Activated CD8-positive, alpha-beta memory T cell treated with anti-CD3 and anti-CD28 coated beads, Interleukin-2, amount 10 ng/mL, durations not matched to agents 7 days and 5 days (primary cell): ENCODE measurements at regions not wholly inside any gene's neighbourhood (a gene's known extent, or its start where the extent isn't known, plus 50 kb on each side); places are given as distances from the start of the nearest gene placed in this dataset.
"Not testable (repeated sequence)": the region's sequence is repeated elsewhere in the genome, so short reads cannot be mapped to it uniquely, and the experiment has no call there.

ENCODE experiments used
- ATAC-seq: fragments of 150-1000 bp; cut with Tn5 transposase; one replicate; pipeline ENCODE4 v1.10.0; 2021; ENCODE audit warnings: moderate library complexity
- CTCF ChIA-PET: fragments of 350-600 bp; sonication (Branson Sonifier 250); formaldehyde crosslinking; loops from one replicate; lab custom pipeline; 2021; ENCODE audit warnings: antibody characterized with exemption; lab: Charles Lee
- DNase-seq: peaks from one replicate; pipeline ENCODE4 v3.0.0-alpha.2; 2020
- H3K27ac Mint-ChIP-seq: one replicate; pipeline ENCODE4 v1.8.0; 2021; ENCODE audit warnings: mild to moderate bottlenecking, mixed read lengths
- H3K27me3 Mint-ChIP-seq: one replicate; pipeline ENCODE4 v1.8.0; 2021; ENCODE audit warnings: mixed read lengths
- H3K36me3 Mint-ChIP-seq: one replicate; pipeline ENCODE4 v1.8.0; 2021; ENCODE audit warnings: mild to moderate bottlenecking, mixed read lengths
- H3K4me1 Mint-ChIP-seq: one replicate; pipeline ENCODE4 v1.8.0; 2021; ENCODE audit warnings: mixed read lengths
- H3K4me3 Mint-ChIP-seq: one replicate; pipeline ENCODE4 v1.8.0; 2021; ENCODE audit warnings: mild to moderate bottlenecking, moderate library complexity, mixed read lengths
- H3K9me3 Mint-ChIP-seq: one replicate; pipeline ENCODE4 v1.8.0; 2022; ENCODE audit warnings: low read depth, mixed read lengths

DNA sequence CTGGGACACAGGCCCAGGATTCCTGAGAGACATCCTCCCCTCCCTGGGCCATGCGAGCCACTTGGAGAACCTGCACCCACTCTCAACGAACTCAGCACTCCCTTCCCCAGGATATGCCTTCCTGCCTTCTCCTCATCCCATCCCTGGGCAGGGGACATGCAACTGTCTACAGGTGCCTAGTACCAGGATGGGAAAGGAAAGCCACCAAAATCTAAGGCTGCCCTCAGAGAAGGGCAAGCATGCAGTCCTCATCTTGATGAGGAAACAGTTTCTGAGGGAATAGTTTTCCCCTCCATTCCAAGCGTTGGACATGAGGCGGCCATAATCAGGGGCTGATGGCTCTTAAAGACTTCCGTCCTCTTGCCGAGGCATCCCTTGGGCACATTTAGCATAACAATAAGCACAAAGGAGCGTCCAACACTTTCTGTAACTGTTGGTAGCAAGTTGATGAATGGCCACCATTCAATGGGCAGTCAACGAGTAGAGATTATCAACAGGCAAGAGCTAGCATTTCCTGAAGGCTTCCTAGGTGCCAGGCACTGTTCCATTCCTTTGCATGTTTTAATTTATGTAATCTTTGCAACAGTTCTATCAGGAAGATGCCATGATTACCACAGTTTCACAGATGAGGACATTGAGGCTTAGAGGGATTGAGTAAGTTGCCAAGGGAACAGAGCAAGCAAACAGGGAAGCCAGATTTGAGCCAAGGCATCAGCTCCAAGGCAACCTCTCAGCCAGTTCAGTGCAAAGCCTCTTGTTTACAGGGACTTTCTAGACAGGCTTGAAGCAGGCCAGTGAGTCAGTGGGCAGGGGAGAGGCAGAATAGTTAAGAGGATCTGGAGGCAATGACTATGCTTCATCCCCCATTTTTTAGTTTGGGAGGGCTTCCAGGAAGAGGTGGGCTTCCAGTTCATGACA is 105.1 kb downstream of the SINHCAF start:
- CTCF ChIA-PET = no interaction called here
- Mint-ChIP-seq H3K27ac (no peak overlapping the region), H3K4me3 (no peak overlapping the region), H3K9me3 (no peaks in the 10 kb centered on the region), H3K27me3 (peaks cover 7% of the 10 kb centered on the region), H3K36me3 (no peaks in the 10 kb centered on the region), H3K4me1 (no peaks in the 10 kb centered on the region)
- ATAC-seq (no peak), DNase-seq (no peak)

DNA sequence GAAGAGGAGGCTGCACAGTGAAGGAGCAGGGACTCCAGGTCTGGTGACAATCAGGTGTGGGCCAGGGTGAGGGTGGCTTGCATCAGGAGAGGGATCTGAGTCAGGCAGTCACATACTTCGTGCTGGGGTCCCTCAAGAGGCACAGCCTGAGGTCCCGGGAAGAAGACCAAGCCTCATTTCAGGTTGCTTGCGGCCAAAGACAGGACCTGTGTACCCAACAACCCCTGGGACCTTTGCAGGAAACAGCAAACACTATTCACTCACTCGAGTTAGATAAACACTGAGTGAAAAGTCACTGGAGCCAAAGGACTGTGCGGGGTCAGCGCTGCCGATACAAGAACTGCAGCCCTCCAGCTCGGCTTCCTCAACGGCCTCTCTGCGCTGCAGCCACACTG is 104.4 kb downstream of the SINHCAF start:
- no peaks in the 10 kb centered on the region for H3K4me1 Mint-ChIP-seq
- CTCF ChIA-PET = no interaction called here
- peaks cover 4% of the 10 kb centered on the region for H3K27me3 Mint-ChIP-seq

DNA sequence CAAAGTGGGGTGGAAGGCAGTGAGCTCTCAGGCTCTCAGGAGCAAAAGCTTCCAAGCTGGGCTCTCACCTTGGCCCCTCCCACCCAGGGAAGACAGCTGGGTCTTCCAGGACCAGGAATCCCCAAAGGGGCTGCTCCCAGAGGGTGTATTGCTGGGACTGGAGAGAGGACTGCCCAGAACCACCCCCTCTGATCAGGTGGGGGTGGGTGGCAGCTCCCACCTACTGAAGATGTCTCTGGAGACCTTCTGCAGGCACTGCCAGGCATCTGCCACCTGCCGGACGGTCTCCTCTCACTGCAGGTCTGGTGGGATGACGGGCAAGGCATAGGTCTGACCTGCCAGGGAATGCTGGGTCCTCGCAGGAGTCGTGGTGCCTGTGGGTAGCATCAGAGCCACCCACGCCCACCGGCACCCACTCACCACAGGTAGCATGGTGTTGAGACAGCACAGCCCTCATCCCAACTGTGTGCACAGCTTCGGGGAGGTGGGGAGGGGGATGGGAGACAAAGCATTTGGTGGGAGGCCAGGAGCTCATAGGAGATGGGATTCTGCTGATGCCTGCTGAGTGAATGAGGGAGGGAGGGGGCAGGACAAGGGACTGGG is 103.2 kb downstream of the SINHCAF start:
- Mint-ChIP-seq H3K9me3 (no peaks in the 10 kb centered on the region), H3K36me3 (no peaks in the 10 kb centered on the region), H3K27ac (no peak overlapping the region), H3K4me3 (no peak overlapping the region), H3K27me3 (no peaks in the 10 kb centered on the region), H3K4me1 (no peaks in the 10 kb centered on the region)
- DNase-seq = no peak
- CTCF ChIA-PET = no interaction called here
- no peak for ATAC-seq

More for the DNA sequence above, 104.4 kb downstream of the SINHCAF start:
- Mint-ChIP-seq H3K4me3 (no peak overlapping the region), H3K27ac (no peak overlapping the region), H3K36me3 (no peaks in the 10 kb centered on the region), H3K9me3 (no peaks in the 10 kb centered on the region)
- DNase-seq (no peak), ATAC-seq (no peak)

DNA sequence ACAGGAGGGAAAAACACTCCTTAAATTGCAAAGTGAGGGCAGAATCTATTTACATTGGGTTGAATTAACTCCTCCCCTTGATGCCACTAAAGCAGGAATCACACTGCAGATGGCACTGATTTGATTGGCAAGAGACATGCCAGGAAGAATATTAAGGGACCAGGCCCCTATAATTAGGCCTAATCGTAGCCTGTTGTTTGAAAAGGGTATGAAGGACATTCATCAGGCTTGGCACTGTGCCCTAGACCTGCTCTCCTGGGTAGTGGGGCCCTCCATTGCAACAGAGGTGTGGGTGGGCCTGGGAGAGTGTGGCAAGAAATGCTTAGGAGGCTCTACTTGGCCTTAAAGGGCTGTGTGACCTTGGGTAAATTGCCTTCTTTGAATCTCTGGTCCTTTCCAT is 102.3 kb downstream of the SINHCAF start:
- H3K9me3 Mint-ChIP-seq, H3K27me3 Mint-ChIP-seq, H3K36me3 Mint-ChIP-seq, H3K4me1 Mint-ChIP-seq, ATAC-seq, DNase-seq, H3K4me3 Mint-ChIP-seq, CTCF ChIA-PET, H3K27ac Mint-ChIP-seq: not testable (repeated sequence)

DNA sequence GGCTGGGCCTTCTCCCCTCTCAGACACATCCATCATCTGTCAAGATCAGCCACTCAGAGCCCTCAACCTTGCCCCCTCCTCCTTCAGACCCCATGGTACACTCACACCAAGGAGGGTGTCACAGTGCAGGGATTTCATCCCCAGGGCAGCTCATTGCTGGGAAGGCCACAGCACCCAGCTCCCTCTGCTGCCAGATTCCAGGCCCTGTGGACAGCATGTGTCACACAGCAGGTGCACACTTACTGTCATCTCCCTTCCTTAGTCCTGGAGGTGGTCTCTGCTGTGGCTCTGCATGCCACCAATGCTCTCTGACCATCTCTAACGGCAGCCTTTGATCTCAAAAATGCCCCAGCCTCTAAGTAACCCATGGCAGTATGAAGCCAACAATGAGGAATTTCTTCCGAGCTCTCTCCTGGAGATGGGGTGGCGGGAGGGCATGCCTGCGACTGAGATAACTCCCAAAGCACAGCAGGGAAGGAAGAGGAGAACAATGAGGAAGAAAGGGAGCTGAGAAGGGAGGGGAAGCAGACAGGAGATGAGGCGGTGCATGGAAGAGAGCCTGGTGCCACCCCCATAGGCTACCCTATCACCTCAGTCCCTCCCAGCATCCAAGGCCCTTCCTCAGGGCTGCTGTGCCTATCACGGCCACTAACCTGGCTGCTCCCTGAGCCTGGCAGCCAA is 101.0 kb downstream of the SINHCAF start:
- H3K9me3 Mint-ChIP-seq = no peaks in the 10 kb centered on the region
- no peaks in the 10 kb centered on the region for H3K27me3 Mint-ChIP-seq
- H3K4me3 Mint-ChIP-seq = no peak overlapping the region
- no peak for DNase-seq
- H3K27ac Mint-ChIP-seq = no peak overlapping the region
- no peaks in the 10 kb centered on the region for H3K36me3 Mint-ChIP-seq
- no peak for ATAC-seq
- CTCF ChIA-PET = no interaction called here
- no peaks in the 10 kb centered on the region for H3K4me1 Mint-ChIP-seq

DNA sequence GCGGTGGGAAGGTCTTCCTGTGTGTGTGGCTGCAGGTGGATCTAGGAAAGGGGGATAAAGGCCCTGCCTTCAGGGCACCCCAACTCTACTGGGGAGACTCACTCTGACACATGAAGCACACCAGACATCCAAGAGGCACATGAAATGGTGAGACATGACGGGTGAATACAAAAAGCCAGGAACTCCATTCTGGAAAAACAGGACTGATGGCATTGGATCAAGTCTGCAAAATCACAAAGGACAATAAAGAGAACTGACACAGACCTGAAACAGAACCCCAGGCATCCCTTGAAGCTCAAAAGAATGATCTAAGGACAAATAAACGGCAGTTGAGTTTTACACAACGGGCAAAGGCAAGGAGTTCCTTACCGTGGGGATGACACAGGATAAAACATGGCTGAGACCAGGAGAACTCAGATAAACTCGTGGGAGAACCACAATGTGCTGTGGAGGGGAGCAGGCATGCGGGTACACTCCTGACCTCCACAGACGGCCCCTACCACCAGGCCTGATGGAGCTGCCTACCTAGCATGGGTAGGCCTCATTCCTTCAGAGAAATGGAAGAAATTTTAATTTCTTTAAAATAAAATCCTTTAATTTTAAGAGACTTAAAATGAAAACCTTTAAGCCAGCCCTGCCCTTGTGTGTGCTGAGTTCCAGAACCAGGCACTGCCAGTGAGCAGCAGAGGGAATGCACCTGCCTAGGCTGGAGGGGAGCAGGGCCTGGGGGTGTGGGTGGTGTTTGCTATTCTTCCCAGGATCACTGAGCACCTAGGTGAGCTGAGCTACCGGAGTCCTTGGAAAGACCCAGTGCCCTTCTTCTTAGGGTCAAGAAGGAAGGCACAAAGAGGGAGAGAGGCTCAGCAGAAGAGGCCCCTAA is 100.1 kb downstream of the SINHCAF start:
- ATAC-seq = no peak

DNA sequence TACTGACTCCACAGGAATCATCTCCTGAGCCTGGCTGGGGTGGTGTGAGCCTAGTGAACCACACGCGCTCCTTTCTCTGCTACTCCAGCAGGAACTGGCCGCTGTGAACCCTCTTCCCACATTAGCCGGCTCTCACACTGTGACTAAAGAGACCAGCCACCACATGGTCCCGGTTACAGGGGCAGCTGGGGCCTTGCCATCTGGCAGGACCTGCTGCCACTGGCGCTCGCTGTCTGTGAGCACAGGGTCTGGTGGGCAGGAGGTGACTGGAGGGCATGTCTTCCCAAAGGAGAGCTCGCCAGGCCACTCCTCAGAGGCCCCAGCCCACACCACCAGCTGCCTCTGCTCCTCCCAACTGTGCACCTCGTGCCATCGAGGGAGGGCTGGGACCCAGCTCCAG is 99.3 kb downstream of the SINHCAF start:
- CTCF ChIA-PET = no interaction called here
- H3K4me3 Mint-ChIP-seq = no peak overlapping the region
- no peaks in the 10 kb centered on the region for H3K9me3 Mint-ChIP-seq
- DNase-seq (no peak), ATAC-seq (no peak)
- no peaks in the 10 kb centered on the region for H3K4me1 Mint-ChIP-seq
- peaks cover 4% of the 10 kb centered on the region for H3K27me3 Mint-ChIP-seq
- no peaks in the 10 kb centered on the region for H3K36me3 Mint-ChIP-seq
- H3K27ac Mint-ChIP-seq = no peak overlapping the region

More for the DNA sequence above, 100.1 kb downstream of the SINHCAF start:
- CTCF ChIA-PET = no interaction called here
- Mint-ChIP-seq H3K4me1 (no peaks in the 10 kb centered on the region), H3K4me3 (no peak overlapping the region), H3K36me3 (no peaks in the 10 kb centered on the region), H3K27me3 (peaks cover 2% of the 10 kb centered on the region), H3K27ac (no peak overlapping the region), H3K9me3 (no peaks in the 10 kb centered on the region)
- DNase-seq = no peak

DNA sequence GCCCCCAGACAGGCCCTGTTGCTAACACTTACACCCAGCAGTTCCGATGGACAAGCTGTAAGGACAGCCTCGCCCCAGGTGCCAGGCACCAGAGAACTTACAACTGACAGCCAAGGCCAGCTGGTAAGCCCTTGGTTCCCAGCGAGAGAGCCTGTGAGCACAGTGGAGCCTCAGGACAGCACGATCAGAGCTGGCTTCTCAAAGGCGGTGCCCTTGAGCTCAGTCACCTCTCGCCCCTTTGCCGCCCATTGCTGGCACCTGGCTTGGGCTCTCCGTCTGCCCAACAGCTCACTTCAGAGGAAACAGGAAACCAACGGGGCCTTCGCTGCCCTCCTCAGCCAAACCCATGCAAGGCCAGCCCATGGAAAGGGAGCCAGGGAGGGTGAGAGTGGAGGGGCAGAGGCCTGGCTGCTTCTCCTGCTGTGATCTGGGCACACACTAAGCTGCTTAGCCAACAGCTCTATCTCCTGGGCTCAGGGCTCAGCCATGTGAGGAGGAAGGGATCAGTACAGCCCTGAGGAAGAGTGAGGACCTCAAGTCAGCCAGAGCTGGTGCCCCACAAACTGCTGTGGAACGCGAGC is 98.5 kb downstream of the SINHCAF start:
- Mint-ChIP-seq H3K9me3 (no peaks in the 10 kb centered on the region), H3K4me3 (no peak overlapping the region), H3K27ac (no peak overlapping the region), H3K36me3 (no peaks in the 10 kb centered on the region), H3K27me3 (peaks cover 4% of the 10 kb centered on the region), H3K4me1 (no peaks in the 10 kb centered on the region)
- ATAC-seq = no peak
- DNase-seq = no peak
- CTCF ChIA-PET = interaction anchor here (1.0 kb wide), 1 partner anchor 24 kb away, joined by 3 read pairs; no protein-coding TSS in a partner anchor

DNA sequence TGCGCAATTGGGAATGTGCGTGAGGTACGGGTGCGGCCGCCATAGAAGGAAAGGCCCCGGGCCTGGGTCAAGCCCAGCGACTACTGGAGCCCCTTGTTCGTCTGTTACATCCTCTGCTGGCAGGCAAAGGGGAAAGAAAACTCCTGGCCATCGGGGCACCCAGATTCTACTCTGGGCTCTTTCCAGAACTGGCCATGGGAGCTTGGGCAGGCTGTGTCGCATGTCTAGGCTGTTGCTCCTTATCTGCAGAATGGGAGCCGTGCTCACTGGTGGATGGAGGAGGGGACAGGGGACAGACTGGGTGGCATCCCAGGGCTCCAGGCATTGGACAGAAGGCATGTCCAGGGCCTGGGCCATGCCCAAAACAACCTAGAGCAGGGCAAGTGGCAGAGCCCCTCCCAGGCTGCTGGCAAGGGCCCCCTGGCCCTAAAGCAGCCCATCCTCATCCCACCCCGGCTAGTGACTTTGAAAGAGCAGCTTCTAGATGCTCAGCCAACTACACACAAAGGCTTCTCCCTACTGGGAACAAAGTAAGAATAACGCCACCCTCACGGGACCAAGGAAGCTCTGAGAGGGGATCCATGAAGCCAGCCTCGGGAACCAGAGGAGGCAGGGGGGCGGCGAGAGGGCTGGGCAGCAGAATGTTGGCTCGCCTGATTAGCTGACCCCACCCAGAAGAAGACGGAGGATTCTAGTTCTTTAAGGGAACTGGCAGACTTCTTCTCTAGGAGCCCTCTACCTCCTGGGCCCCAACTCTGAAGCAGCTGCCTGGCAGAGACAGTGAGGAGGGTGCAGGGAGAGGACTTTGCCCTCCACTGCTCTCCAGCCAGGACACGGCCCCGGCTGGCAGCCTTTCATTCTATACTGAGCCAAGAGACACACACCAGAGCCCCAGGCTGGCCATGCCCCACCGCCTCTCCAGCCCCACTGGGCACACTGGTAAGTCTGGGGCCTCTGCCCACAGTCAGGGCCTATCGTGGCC is 96.8 kb downstream of the SINHCAF start:
- Mint-ChIP-seq H3K27me3 (peaks cover 7% of the 10 kb centered on the region), H3K4me3 (no peak overlapping the region), H3K4me1 (no peaks in the 10 kb centered on the region), H3K27ac (no peak overlapping the region), H3K9me3 (no peaks in the 10 kb centered on the region), H3K36me3 (no peaks in the 10 kb centered on the region)
- CTCF ChIA-PET = interaction anchor here (1.5 kb wide), 1 partner anchor 43 kb away, joined by 4 read pairs; no protein-coding TSS in a partner anchor
- ATAC-seq = no peak
- no peak for DNase-seq

DNA sequence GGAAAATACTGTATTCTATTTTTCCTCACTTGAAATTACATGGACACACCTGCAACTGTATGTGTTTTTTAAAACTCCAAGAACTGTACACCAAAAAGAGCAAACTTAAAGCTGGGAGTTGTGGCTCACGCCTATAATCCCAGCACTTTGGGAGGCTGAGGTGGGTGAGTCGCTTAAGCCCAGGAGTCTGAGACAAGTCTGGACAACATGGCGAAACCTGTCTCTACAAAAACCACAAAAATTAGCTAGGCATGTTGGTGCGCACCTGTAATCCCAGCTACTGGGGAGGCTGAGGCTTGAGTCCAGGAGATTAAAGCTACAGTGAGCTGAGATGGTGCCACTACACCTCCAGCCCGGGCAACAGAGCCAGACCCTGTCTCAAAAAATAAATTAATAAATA is 95.9 kb downstream of the SINHCAF start:
- Mint-ChIP-seq H3K27me3 (peaks cover 15% of the 10 kb centered on the region), H3K36me3 (no peaks in the 10 kb centered on the region), H3K4me1 (no peaks in the 10 kb centered on the region), H3K27ac (no peak overlapping the region), H3K9me3 (no peaks in the 10 kb centered on the region), H3K4me3 (no peak overlapping the region)
- ATAC-seq (no peak), DNase-seq (no peak)
- CTCF ChIA-PET = interaction anchor here (1.5 kb wide), 1 partner anchor 42 kb away, joined by 4 read pairs; no protein-coding TSS in a partner anchor
